Right ventricle myocardium inferior (tissue), 1 donor: ENCODE measurements at regions not wholly inside any gene's neighbourhood (a gene's known extent, or its start where the extent isn't known, plus 50 kb on each side); places are given as distances from the start of the nearest gene placed in this dataset.

Source experiments
- ATAC-seq: fragments of 200-7000 bp; cut with Tn5 transposase; one replicate; pipeline ENCODE4 v1.9.1; 2020; ENCODE audit warnings: mild to moderate bottlenecking, moderate library complexity
- DNase-seq: peaks from one replicate; pipeline ENCODE4 v3.0.0; 2021; ENCODE audit errors: missing footprints
- intact Hi-C: fragments of 100-400 bp; cut with DNase I; formaldehyde crosslinking; loops from one replicate; pipeline ENCODE4 v1.11.0; 2022
- donor health status: DM: no; HTN: yes; CAD: no; lungs with severe emphysema.

GRCh38 chr6:16985513-16986284 lies 116.2 kb upstream of the STMND1 start:
- ATAC-seq (peak; percentile 60), DNase-seq (no peak)
- intact Hi-C loops = no loop called here

- no peak for DNase-seq
- peak; percentile 43 for ATAC-seq
- intact Hi-C loops = no loop called here
Observed at GRCh38 chr6:16982807-16983206, 119.0 kb upstream of the STMND1 start.

DNA sequence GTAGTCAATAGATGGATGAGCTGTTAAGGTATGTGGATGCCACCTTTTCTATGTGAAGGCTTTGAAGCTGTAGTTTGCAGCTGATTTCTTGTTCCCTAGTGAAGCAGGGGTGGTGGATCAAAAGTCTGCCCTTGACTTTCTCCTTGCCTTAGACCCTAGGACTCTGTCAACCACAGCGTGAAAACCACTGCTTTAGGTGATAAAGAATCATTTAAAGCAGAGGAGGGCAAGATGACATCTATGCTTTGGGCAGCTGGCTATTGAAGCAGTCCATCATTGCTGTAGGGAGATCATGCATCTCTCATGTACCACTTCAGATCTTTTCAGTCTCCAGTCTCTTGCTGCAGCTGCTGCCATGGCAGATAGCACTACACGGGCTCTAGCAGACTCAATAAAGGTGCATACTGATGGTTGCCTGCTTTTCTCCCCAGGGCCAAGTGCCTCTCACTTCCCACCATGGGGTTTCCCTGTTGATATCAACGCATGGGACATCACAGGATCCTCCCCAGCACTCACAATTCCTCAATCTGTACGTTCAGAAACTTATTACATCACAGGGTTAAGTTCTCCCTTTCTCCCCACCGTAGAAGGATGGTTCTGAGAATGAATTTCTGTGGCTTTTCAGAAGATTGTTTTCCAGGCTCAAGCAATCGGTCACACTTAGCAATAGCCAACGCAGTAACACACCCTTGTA lies 122.0 kb upstream of the STMND1 start:
- DNase-seq = no peak
- intact Hi-C loops = no loop called here

DNA sequence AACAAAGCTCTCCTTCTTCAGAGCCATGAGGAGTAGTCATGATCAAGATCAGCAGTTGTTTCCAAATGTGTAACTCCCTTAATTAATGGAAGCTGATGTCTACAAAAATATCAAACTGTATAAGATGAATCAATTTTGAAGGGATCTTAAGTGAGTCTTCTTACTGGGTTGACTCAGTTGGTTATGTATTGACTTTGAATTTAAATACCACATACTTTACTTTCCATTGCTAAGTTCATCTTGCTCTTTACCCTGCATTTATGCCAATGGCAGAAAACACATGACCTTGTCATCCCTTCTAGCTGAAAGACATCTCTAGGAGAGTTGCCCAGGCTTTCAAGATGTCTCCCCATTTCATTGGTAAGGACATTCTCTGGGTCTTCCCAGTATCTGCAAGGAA lies 123.2 kb upstream of the STMND1 start:
- ATAC-seq (no peak), DNase-seq (no peak)
- intact Hi-C loops = no loop called here

More for the DNA sequence above, 122.0 kb upstream of the STMND1 start:
- ATAC-seq = no peak

DNA sequence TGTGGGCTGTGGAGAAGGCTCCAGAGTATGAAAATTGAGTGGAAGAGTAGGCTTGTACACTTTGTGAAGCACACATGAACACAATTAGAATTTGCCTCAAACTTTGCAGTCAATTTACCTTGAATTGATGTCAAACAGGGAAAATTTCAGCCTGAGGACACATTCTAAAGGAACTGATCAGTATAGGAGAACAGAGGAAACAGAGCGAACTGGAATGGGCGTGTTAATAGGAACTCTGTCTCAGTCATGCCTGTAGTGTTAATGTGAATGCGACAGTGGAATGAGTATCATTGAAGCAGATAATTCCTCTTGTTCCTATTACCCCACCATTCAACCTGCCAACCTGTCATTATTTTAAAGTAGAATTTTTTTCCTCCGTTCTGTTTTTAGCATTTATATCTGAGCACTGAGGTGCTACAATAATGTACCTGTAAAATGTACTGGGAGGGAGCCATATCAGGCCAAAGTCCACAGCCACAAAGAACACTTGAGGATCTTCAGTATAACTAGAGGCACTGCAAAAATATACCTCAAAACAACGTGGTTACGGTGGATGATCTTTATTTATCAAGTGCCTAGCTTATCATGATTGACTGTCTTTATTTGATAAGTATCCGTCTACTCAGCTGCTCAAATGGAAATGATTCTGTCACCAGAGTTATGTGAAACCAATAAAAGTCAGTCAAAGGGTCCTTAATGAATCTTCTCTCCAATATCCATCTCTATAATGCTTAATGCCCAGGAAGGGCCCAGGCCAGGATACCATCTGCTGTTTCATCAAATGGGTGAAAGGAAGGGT lies 125.3 kb upstream of the STMND1 start:
- ATAC-seq (no peak), DNase-seq (no peak)
- intact Hi-C loops = no loop called here

- intact Hi-C loops = no loop called here
- DNase-seq (no peak), ATAC-seq (no peak)
Observed at GRCh38 chr6:16974704-16975359, 127.0 kb upstream of the STMND1 start.

DNA sequence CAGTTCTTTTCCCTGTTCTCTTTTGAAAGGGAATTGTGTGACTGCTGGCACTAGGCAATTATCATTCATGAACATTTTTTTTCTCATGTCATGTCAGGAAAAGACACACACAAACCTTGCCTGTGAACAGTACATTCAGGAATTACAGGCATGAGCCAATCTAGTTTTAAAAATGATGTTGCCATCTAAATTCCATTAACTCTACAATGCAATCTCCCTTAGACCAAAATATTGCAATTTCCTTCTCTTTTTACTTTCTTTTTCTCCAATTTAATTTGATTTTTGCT lies 127.5 kb upstream of the STMND1 start:
- intact Hi-C loops = no loop called here
- ATAC-seq = no peak
- DNase-seq = no peak

DNA sequence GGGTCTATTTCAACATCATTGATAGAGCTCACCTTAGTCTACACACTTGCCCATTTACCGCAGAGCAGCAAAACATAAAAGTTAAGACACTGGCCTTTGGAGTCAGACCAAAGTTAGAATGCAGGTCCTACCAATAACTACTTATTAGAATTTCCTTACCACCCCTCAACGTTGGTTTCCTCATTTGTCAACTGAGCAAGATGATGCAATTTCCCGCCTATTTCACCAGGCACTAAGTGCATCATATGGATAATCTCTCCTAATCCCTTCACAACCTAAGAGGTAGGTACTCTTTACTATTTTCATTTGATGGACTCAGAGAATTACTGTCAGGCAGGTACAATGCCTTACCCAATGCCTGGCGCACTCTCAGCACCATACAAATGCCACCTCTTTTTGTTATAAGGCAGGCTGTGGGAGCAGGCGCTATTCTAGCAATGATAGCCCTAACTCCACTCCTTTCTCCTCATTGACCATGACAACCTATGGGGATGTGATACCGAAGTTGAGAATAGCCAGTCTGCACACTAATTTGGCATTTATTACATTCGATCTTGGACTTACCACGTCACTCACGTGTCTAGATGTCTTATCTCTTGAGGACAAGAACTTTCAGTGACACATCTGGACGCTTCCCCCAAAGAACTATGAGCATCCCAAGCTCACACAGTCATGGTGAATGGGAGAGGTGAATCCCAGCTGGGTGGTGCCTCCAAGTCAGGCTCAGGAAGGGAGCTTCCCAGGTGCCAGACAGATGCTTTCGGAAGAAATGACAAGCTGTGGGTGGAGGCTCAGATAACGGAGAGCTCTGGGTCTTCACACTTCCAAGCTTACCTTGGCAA lies 128.1 kb upstream of the STMND1 start:
- ATAC-seq (no peak), DNase-seq (no peak)
- intact Hi-C loops = no loop called here

DNA sequence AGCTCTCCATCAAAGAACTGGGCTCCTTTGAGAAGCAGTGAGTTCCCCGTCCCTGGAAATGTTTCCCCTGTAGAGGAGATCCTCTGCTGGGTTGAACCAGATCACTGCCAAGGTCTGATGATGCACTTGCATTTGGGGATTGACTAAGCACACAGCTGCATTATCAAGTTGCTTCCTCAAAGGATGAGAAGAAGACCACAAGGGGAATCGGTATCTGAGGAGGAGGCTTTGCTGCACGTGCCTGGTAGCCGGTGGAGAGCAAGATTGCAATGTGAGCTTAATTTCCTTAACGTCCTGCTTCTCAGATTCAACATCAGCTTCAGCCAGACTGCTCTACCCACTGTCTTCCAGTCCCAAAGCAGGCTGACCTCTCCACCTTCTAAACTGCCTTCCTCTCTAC lies 128.8 kb upstream of the STMND1 start:
- ATAC-seq (no peak), DNase-seq (no peak)
- intact Hi-C loops = no loop called here

- ATAC-seq = no peak
- no peak for DNase-seq
- intact Hi-C loops = no loop called here
Observed at GRCh38 chr6:16972535-16972934, 129.3 kb upstream of the STMND1 start.

DNA sequence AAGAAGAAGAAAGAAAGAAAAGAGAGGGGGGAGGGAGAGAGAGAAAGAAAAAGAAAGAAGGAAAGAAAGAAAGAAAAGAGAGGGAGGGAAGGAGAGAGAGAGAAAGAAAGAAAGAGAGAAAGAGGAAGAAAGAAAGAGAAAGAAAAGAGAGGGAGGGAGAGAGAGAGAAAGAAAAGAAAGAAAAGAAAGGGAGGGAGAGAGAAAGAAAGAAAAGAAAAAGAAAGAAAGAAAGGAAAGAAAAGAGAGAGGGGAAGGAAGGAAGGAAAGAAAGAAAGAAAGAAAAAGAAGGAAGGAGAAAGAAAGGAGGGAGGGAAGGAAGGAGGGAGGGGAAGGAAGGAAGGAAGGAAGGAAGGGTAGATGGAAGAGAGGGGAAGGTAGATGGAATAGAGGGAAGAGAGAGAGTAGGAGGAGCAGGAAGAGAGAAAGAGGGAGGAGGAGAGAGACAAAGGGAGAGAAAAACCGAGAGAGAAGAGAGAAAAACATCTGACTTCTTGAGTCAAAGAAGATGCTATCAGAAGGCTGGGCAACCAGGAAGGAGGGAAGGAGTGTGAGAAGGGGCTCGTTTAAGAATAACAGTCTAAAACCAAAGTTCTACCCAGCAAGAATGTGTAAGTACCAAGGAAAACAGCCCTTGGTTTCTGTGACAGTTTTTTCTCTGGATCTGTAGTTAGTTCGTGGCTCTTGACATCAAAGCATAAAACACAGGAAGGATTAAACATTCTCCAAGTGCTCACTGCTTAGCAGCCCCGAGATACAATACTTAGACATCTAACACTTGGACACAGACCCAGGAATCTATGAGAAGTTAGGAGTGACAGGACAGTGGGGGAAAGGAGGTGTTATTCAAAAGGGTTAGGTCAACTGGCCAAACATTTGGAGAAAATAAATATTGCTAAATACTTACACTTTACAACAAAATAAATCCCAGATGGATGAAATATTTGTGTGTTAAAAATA lies 131.9 kb upstream of the STMND1 start:
- ATAC-seq (no peak), DNase-seq (no peak)
- intact Hi-C loops = loop anchor here (10.0 kb wide), 1 partner anchor 465 kb away; no protein-coding TSS in a partner anchor

- ATAC-seq = no peak
- no peak for DNase-seq
- intact Hi-C loops = loop anchor here (10.0 kb wide), 1 partner anchor 463 kb away; no protein-coding TSS in a partner anchor
Observed at GRCh38 chr6:16968101-16968500, 133.7 kb upstream of the STMND1 start.

DNA sequence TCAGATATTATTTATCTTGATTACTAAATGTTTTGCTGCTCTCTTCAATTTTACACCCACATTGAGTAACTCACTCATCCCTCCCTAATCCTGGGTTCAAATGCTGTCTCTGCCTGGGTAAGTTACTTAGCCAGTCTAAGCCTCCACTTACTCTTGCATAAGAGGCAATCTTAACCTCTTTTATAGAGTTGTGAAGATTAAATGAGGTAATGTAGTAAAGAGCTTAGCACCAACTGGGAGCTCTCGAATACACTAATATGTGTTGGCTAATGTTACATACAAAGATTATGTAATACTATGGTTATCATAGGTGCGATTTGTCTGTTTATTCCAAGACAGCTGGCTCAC lies 134.4 kb upstream of the STMND1 start:
- ATAC-seq (no peak), DNase-seq (no peak)
- intact Hi-C loops = loop anchor here (10.0 kb wide), 1 partner anchor 463 kb away; no protein-coding TSS in a partner anchor

DNA sequence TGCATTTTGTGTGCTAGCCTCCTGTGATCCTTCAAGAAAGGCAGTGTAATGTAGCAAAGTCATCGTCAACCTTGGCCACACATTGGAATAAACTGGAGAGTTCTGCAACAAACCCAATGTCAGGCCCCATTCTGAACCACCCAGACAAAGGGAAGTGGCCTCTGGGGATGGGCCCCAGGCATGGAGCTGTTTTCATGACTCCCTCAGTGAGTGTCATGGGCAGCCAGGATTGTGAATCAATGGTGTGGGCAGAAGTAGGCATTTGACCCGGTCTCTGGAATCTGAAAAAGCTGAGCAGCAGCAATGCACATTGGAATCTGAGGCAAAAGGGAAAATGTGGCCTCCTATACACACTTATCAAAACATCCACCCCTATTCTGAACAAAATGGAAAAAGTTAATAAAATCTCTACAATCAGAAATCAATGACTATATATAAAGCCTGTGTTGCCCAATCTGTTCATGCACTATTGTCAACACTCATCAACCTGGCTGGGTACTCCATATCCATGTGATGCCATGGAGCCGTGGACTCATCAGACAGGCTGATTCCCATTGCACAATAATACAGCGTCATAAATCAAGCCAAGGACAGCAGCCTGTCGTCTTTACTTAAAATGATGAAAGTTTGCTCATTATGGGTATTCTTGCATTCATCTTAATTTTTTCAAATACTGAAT lies 134.9 kb upstream of the STMND1 start:
- intact Hi-C loops = loop anchor here (10.0 kb wide), 1 partner anchor 462 kb away; no protein-coding TSS in a partner anchor
- DNase-seq = no peak
- ATAC-seq = no peak

DNA sequence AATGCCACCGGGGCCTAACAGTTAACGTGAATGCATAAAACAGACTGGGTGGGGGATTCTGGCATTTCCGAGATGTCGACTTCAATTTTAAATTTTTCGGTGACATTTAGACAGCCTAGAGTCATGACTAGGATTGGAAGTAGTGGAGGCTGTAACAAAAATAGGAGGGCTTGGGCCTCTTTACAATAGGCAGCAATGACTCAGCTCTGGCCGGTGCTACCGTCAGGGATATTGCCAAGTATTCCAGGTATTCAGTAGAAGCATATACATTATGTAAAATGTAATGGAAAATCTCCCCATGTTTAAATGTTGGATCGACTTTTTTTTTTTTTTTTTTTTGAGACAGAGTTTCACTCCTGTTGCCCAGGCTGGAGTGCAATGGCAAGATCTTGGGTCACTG lies 136.2 kb upstream of the STMND1 start:
- intact Hi-C loops = loop anchor here (2.0 to 10.0 kb wide), 2 partner anchors 201 to 461 kb away; no protein-coding TSS in a partner anchor
- DNase-seq (no peak), ATAC-seq (no peak)

GRCh38 chr6:16964553-16965499 lies 137.0 kb upstream of the STMND1 start:
- peak; percentile 73 for DNase-seq
- intact Hi-C loops = loop anchor here (2.0 to 10.0 kb wide), 3 partner anchors 122 to 460 kb away; no protein-coding TSS in a partner anchor
- ATAC-seq = peak; percentile 85
